GM12865 (cell line): ENCODE measurements at regions not wholly inside any gene's neighbourhood (a gene's known extent, or its start where the extent isn't known, plus 50 kb on each side); places are given as distances from the start of the nearest gene placed in this dataset.

ENCODE experiments used
- DNase-seq: peaks from one replicate; pipeline ENCODE4 v3.0.0; 2010; ENCODE audit warnings: low read depth
- H3K4me3 ChIP-seq: 2 replicates; pipeline ENCODE4 v1.5.1; 2011; ENCODE audit warnings: mild to moderate bottlenecking, low read depth, low read length, control low read depth
- TF ChIP-seq, protein P1 (sequence below): IDR thresholded peaks from 2 replicates; pipeline ENCODE4 v1.5.1; 2011; ENCODE audit warnings: low read length, control low read depth, low read depth, inconsistent platforms; ENCODE audit not compliant: insufficient read depth; ENCODE audit errors: missing control alignments

DNA sequence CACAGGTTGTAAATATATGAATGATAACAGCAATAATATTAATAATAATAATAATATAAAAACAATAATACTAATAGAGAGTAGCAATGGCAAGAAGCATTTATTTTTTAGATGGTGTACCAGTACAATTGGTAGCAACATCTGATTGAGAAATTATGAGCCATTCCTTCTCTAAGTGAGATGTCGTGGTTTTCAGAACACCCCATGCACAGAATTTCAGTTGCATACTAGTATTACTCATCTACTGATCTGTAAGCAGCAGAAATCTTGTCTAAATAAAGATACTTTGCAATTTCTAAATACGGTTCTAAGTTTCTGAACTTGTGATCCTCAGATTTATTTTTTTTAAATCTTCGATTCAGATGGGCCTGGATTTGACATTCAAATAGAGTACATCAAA, 788.0 kb upstream of the ATXN8OS start:
- DNase-seq = no peak
- H3K4me3 ChIP-seq = no peak overlapping the region
- TF ChIP-seq, protein P1, sequence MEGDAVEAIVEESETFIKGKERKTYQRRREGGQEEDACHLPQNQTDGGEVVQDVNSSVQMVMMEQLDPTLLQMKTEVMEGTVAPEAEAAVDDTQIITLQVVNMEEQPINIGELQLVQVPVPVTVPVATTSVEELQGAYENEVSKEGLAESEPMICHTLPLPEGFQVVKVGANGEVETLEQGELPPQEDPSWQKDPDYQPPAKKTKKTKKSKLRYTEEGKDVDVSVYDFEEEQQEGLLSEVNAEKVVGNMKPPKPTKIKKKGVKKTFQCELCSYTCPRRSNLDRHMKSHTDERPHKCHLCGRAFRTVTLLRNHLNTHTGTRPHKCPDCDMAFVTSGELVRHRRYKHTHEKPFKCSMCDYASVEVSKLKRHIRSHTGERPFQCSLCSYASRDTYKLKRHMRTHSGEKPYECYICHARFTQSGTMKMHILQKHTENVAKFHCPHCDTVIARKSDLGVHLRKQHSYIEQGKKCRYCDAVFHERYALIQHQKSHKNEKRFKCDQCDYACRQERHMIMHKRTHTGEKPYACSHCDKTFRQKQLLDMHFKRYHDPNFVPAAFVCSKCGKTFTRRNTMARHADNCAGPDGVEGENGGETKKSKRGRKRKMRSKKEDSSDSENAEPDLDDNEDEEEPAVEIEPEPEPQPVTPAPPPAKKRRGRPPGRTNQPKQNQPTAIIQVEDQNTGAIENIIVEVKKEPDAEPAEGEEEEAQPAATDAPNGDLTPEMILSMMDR = no peak

DNA sequence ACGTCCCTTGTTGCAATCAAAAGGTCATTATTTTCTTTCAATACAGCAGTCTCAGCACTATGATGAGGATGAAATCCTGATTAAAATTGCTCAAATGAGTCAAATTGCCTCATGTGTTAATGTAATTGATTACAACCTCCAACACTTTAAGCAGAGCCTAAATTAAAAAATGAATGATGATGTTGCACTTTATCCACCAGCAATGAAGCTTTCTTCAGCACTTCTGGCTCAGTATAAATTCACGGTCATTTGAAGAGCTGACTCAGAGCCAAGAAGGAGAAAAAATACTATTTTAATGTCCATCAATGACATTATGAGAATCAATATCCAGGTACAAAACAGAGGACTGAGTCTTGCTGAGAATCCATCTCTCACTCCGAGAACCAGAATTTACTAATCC, 792.6 kb upstream of the ATXN8OS start:
- TF ChIP-seq, protein P1 = no peak
- H3K4me3 ChIP-seq = no peak overlapping the region
- no peak for DNase-seq

GRCh38 chr13:69306766-69307165, 800.9 kb upstream of the ATXN8OS start:
- TF ChIP-seq, protein P1 = no peak
- no peak overlapping the region for H3K4me3 ChIP-seq
- no peak for DNase-seq

GRCh38 chr13:69300131-69300530, 807.5 kb upstream of the ATXN8OS start:
- TF ChIP-seq, protein P1 = no peak
- no peak overlapping the region for H3K4me3 ChIP-seq
- no peak for DNase-seq

DNA sequence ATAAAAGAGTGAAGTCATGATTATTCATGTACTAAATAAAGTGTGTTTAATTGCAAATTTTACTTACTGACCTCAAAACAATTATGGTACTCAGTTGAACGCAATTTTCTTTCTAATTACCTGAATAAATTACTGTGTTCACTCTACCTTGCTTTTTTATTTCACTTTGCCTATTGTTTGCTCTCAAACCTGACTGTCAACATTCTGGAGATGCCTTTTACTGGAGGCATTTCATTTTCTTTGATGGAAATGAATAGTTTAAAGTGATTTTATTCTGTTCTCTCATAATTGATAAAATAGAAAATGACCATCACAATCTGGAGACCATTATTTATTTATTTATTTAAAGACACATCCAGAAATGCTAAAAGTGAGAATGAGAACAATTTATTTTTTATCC, 811.5 kb upstream of the ATXN8OS start:
- TF ChIP-seq, protein P1 = no peak
- H3K4me3 ChIP-seq = no peak overlapping the region
- no peak for DNase-seq

- H3K4me3 ChIP-seq = no peak overlapping the region
- peak; percentile 32 for DNase-seq
- TF ChIP-seq, protein P1 = no peak
These were observed 814.7 kb upstream of the ATXN8OS start for GRCh38 chr13:69292789-69293425.

DNA sequence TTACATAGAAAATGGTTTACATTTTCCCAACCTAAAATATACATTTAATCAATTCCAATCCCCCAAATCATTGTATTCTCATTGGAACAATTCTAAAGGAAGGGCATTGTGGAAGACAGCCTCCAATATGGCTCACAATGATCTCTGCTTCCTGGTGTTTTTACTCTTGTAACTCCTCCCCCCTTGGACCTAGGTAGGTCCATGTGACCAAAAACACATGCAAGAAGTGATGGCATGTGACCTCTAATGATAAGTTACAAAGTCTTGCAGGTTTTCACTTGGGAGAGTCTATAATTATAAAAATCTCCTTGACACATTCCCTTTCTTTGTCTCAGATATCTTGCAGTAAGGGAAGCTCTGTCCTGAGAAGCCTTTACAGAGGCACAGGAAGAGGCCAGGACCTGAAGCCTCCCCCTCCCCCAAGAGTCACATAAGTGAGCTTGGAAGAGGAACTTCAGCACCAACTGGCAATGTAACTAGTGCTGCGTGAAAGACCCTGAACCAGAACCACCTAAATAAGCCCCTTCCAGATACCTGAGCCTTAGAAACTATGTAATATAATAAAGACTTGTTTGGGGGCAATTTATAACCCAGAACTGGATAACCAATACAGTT, 816.2 kb upstream of the ATXN8OS start:
- DNase-seq = no peak

More for the DNA sequence above, 816.2 kb upstream of the ATXN8OS start:
- TF ChIP-seq, protein P1 = no peak
- H3K4me3 ChIP-seq = no peak overlapping the region
